ENCODE measurements at regions not wholly inside any gene's neighbourhood (a gene's known extent, or its start where the extent isn't known, plus 50 kb on each side); places are given as distances from the start of the nearest gene placed in this dataset.
A peak's percentile ranks its signal among the peaks of the same experiment; 100 is the strongest.

- no peak for DNase-seq (ENCODE audit: low read depth in 2 of 2, low spot score in 1 of 2)
These were observed 96.8 kb upstream of the LPP start for GRCh38 chr3:188057124-188057523.

GRCh38 chr3:188058569-188059184, 95.3 kb upstream of the LPP start:
- DNase-seq (ENCODE audit: low read depth in 2 of 2, low spot score in 1 of 2): no peak

- no peak for DNase-seq (ENCODE audit: low read depth in 2 of 2, low spot score in 1 of 2)
These were observed 94.6 kb upstream of the LPP start for GRCh38 chr3:188059351-188059750.

GRCh38 chr3:188060264-188060835, 93.6 kb upstream of the LPP start:
- DNase-seq (ENCODE audit: low read depth in 2 of 2, low spot score in 1 of 2): no peak

- DNase-seq (ENCODE audit: low read depth in 2 of 2, low spot score in 1 of 2): peak; percentile 19 to 30
These were observed 93.0 kb upstream of the LPP start for GRCh38 chr3:188060840-188061544.

GRCh38 chr3:188062216-188062615, 91.7 kb upstream of the LPP start:
- no peak for DNase-seq (ENCODE audit: low read depth in 2 of 2, low spot score in 1 of 2)

GRCh38 chr3:188064831-188065493, 89.0 kb upstream of the LPP start:
- no peak for DNase-seq (ENCODE audit: low read depth in 2 of 2, low spot score in 1 of 2)

- DNase-seq (ENCODE audit: low read depth in 2 of 2, low spot score in 1 of 2): no peak
These were observed 87.8 kb upstream of the LPP start for GRCh38 chr3:188066141-188066540.

GRCh38 chr3:188067932-188068331, 86.0 kb upstream of the LPP start:
- no peak for DNase-seq (ENCODE audit: low read depth in 2 of 2, low spot score in 1 of 2)

- DNase-seq (ENCODE audit: low read depth in 2 of 2, low spot score in 1 of 2): no peak
These were observed 85.6 kb upstream of the LPP start for GRCh38 chr3:188068342-188068741.

GRCh38 chr3:188071636-188072035, 82.3 kb upstream of the LPP start:
- no peak for DNase-seq (ENCODE audit: low read depth in 2 of 2, low spot score in 1 of 2)

- no peak for DNase-seq (ENCODE audit: low read depth in 2 of 2, low spot score in 1 of 2)
These were observed 77.8 kb upstream of the LPP start for GRCh38 chr3:188076176-188076575.

- no peak for DNase-seq (ENCODE audit: low read depth in 2 of 2, low spot score in 1 of 2)
These were observed 76.7 kb upstream of the LPP start for GRCh38 chr3:188077160-188077799.

- no peak for DNase-seq (ENCODE audit: low read depth in 2 of 2, low spot score in 1 of 2)
These were observed 73.9 kb upstream of the LPP start for GRCh38 chr3:188080091-188080490.

GRCh38 chr3:188082031-188082430, 71.9 kb upstream of the LPP start:
- no peak for DNase-seq (ENCODE audit: low read depth in 2 of 2, low spot score in 1 of 2)

GRCh38 chr3:188082450-188082849, 71.5 kb upstream of the LPP start:
- DNase-seq (ENCODE audit: low read depth in 2 of 2, low spot score in 1 of 2): no peak

GRCh38 chr3:188083011-188083410, 70.9 kb upstream of the LPP start:
- DNase-seq (ENCODE audit: low read depth in 2 of 2, low spot score in 1 of 2): no peak

GRCh38 chr3:188084752-188085583, 69.0 kb upstream of the LPP start:
- no peak for DNase-seq (ENCODE audit: low read depth in 2 of 2, low spot score in 1 of 2)

- DNase-seq (ENCODE audit: low read depth in 2 of 2, low spot score in 1 of 2): no peak
These were observed 68.1 kb upstream of the LPP start for GRCh38 chr3:188085584-188086560.

Measured in stimulated activated CD8-positive, alpha-beta memory T cell treated with anti-CD3 and anti-CD28 coated beads, Interleukin-4, amount 100 ng/mL, for 4 hours (primary cell).